Liver (tissue), 8 donors: ENCODE measurements at regions not wholly inside any gene's neighbourhood (a gene's known extent, or its start where the extent isn't known, plus 50 kb on each side); places are given as distances from the start of the nearest gene placed in this dataset.

Source experiments
- DNase-seq: peaks from one replicate; pipeline ENCODE4 v3.0.0-alpha.2; 2017; ENCODE audit warnings: low spot score
- H3K27ac ChIP-seq, 2 donors: one replicate each; pipeline ENCODE4 v1.7.0; 2013; ENCODE audit warnings: inconsistent platforms in 2 of 2, low read length in 2 of 2, control low read depth in 1 of 2, low read depth in 1 of 2, mild to moderate bottlenecking in 1 of 2
- H3K27me3 ChIP-seq, 4 donors: one replicate each; pipeline versions ENCODE4 v1.6.1 to v1.7.0; 2013; ENCODE audit warnings: low read length in 3 of 4, inconsistent platforms in 1 of 4, mild to moderate bottlenecking in 1 of 4, moderate library complexity in 1 of 4; ENCODE audit not compliant: control insufficient read depth in 4 of 4, insufficient read depth in 4 of 4
- H3K36me3 ChIP-seq, 4 donors: one replicate each; pipeline versions ENCODE4 v1.6.1 to v1.7.0; 2013; ENCODE audit warnings: low read length in 3 of 4, mild to moderate bottlenecking in 3 of 4, low read depth in 1 of 4, moderate library complexity in 1 of 4; ENCODE audit not compliant: control insufficient read depth in 4 of 4, insufficient read depth in 3 of 4
- H3K4me1 ChIP-seq, 4 donors: one replicate each; pipeline versions ENCODE4 v1.6.1 to v1.7.0; 2013; ENCODE audit warnings: low read length in 3 of 4, mild to moderate bottlenecking in 3 of 4, moderate library complexity in 1 of 4; ENCODE audit not compliant: control insufficient read depth in 4 of 4, insufficient read depth in 4 of 4
- H3K4me3 ChIP-seq, 3 donors: one replicate each; pipeline versions ENCODE4 v1.6.1 to v1.7.0; 2013; ENCODE audit warnings: low read length in 3 of 3, control low read depth in 1 of 3, low read depth in 1 of 3, mild to moderate bottlenecking in 1 of 3
- H3K9ac ChIP-seq, 2 donors: one replicate each; pipeline ENCODE4 v1.7.0; 2013; ENCODE audit warnings: low read length in 2 of 2, mild to moderate bottlenecking in 2 of 2, moderate library complexity in 2 of 2, control low read depth in 1 of 2, low read depth in 1 of 2
- H3K9me3 ChIP-seq, 4 donors: one replicate each; pipeline versions ENCODE4 v1.6.1 to v1.7.0; 2013; ENCODE audit warnings: low read length in 3 of 4; ENCODE audit not compliant: control insufficient read depth in 4 of 4
- ATF3 ChIP-seq: IDR thresholded peaks from 2 replicates; pipeline ENCODE4 v1.6.1; 2016; ENCODE audit warnings: antibody characterized with exemption
- EGR1 ChIP-seq, 2 donors: IDR thresholded peaks; 2 replicates each; pipeline ENCODE4 v1.6.1; 2016 to 2018; ENCODE audit warnings: antibody characterized with exemption in 2 of 2, low read depth in 2 of 2
- FOXA1 ChIP-seq: IDR thresholded peaks from 2 replicates; pipeline ENCODE4 v1.6.1; 2016; ENCODE audit warnings: antibody characterized with exemption
- FOXA2 ChIP-seq: IDR thresholded peaks from 2 replicates; pipeline ENCODE4 v1.6.1; 2016; ENCODE audit warnings: antibody characterized with exemption
- GABPA ChIP-seq, 2 donors: IDR thresholded peaks in 1 of 2; conservative IDR thresholded peaks in 1 of 2; 2 replicates each; pipeline ENCODE4 v1.6.1; 2016; ENCODE audit warnings: antibody characterized with exemption in 2 of 2, mild to moderate bottlenecking in 1 of 2, moderate library complexity in 1 of 2
- HNF4A ChIP-seq, 2 donors: conservative IDR thresholded peaks; 2 replicates each; pipeline ENCODE4 v1.6.1; 2016; ENCODE audit warnings: antibody characterized with exemption in 2 of 2, mild to moderate bottlenecking in 2 of 2
- HNF4G ChIP-seq: IDR thresholded peaks from 2 replicates; pipeline ENCODE4 v1.6.1; 2016; ENCODE audit warnings: antibody characterized with exemption
- JUND ChIP-seq, 2 donors: IDR thresholded peaks; 2 replicates each; pipeline ENCODE4 v1.6.1; 2016; ENCODE audit warnings: antibody characterized with exemption in 2 of 2
- MAX ChIP-seq: IDR thresholded peaks from 2 replicates; pipeline ENCODE4 v1.6.1; 2016; ENCODE audit warnings: antibody characterized with exemption
- NR2F2 ChIP-seq: IDR thresholded peaks from 2 replicates; pipeline ENCODE4 v1.6.1; 2016; ENCODE audit warnings: antibody characterized with exemption
- RAD21 ChIP-seq, 2 donors: IDR thresholded peaks; 2 replicates each; pipeline ENCODE4 v1.6.1; 2016; ENCODE audit warnings: antibody characterized with exemption in 2 of 2, mild to moderate bottlenecking in 2 of 2
- REST ChIP-seq: IDR thresholded peaks from 2 replicates; pipeline ENCODE4 v1.6.1; 2016; ENCODE audit warnings: antibody characterized with exemption, mild to moderate bottlenecking
- RXRA ChIP-seq, 2 donors: IDR thresholded peaks; 2 replicates each; pipeline ENCODE4 v1.6.1; 2017 to 2018; ENCODE audit warnings: antibody characterized with exemption in 2 of 2, mild to moderate bottlenecking in 1 of 2
- SP1 ChIP-seq: IDR thresholded peaks from 2 replicates; pipeline ENCODE4 v1.6.1; 2018; ENCODE audit warnings: antibody characterized with exemption, mild to moderate bottlenecking
- TAF1 ChIP-seq: conservative IDR thresholded peaks from 2 replicates; pipeline ENCODE4 v1.6.1; 2016; ENCODE audit warnings: antibody characterized with exemption, mild to moderate bottlenecking
- YY1 ChIP-seq: IDR thresholded peaks from 2 replicates; pipeline ENCODE4 v1.6.1; 2016; ENCODE audit warnings: antibody characterized with exemption, mild to moderate bottlenecking
- ZBTB33 ChIP-seq: IDR thresholded peaks from 2 replicates; pipeline ENCODE4 v1.6.1; 2016; ENCODE audit warnings: antibody characterized with exemption
- WGBS: extraction: QIAGEN DNeasy Blood & Tissue Kit; methylation state at CpG from one replicate; pipeline ENCODE4 v1.1.7; 2013; 5-methylcytosine and 5-hydroxymethylcytosine counted together
- TF ChIP-seq, protein P1 (sequence below): fragments of 150-350 bp; IDR thresholded peaks from 2 replicates; pipeline ENCODE4 v1.5.1; 2017; ENCODE audit warnings: improper control_type of control experiment, low read depth, low read length; ENCODE audit not compliant: missing input control
- donor health status: healthy.
- donor health status: healthy.
- donor health status: healthy.
- donor health status: healthy.
- donor health status: healthy.

- H3K4me1 ChIP-seq: no peaks in the 10 kb centered on the region
- no peak overlapping the region for H3K4me3 ChIP-seq
- H3K9me3 ChIP-seq: no peaks in the 10 kb centered on the region
- H3K36me3 ChIP-seq: no peaks in the 10 kb centered on the region
- no peaks in the 10 kb centered on the region for H3K27me3 ChIP-seq
- no peak for DNase-seq
- no peak for TF ChIP-seq NR2F2
- no peak for TF ChIP-seq TAF1
- no peak for TF ChIP-seq ZBTB33
- no peak for TF ChIP-seq MAX
- TF ChIP-seq JUND (IDR thresholded peaks at IDR 0.05): no peak
- no peak for TF ChIP-seq EGR1 (IDR thresholded peaks at IDR 0.05; ENCODE audit: low read depth in 2 of 2)
- TF ChIP-seq, protein P1, sequence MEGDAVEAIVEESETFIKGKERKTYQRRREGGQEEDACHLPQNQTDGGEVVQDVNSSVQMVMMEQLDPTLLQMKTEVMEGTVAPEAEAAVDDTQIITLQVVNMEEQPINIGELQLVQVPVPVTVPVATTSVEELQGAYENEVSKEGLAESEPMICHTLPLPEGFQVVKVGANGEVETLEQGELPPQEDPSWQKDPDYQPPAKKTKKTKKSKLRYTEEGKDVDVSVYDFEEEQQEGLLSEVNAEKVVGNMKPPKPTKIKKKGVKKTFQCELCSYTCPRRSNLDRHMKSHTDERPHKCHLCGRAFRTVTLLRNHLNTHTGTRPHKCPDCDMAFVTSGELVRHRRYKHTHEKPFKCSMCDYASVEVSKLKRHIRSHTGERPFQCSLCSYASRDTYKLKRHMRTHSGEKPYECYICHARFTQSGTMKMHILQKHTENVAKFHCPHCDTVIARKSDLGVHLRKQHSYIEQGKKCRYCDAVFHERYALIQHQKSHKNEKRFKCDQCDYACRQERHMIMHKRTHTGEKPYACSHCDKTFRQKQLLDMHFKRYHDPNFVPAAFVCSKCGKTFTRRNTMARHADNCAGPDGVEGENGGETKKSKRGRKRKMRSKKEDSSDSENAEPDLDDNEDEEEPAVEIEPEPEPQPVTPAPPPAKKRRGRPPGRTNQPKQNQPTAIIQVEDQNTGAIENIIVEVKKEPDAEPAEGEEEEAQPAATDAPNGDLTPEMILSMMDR: no peak
- TF ChIP-seq YY1: no peak
- no peak for TF ChIP-seq ATF3
- TF ChIP-seq SP1: no peak
- no peak for TF ChIP-seq REST
- no peak for TF ChIP-seq FOXA1
- no peak for TF ChIP-seq RAD21 (IDR thresholded peaks at IDR 0.05)
- no peak for TF ChIP-seq RXRA (IDR thresholded peaks at IDR 0.05)
- no peak for TF ChIP-seq HNF4A (conservative IDR thresholded peaks at IDR 0.05)
- TF ChIP-seq GABPA (IDR thresholded peaks at IDR 0.05 in 1 of 2, conservative IDR thresholded peaks at IDR 0.05 in 1 of 2): no peak
- TF ChIP-seq FOXA2: no peak
- TF ChIP-seq HNF4G: no peak
- H3K9ac ChIP-seq: no peak overlapping the region
- H3K27ac ChIP-seq: no peak overlapping the region
- 90% methylated on average over 6 of the region's 6 CpGs for WGBS
These were observed 93.8 kb upstream of the FAM20A start for GRCh38 chr17:68694791-68695485.
